Kidney tubule cell (primary cell): ENCODE measurements at regions not wholly inside any gene's neighbourhood (a gene's known extent, or its start where the extent isn't known, plus 50 kb on each side); places are given as distances from the start of the nearest gene placed in this dataset.
"Not testable (repeated sequence)": the region's sequence is repeated elsewhere in the genome, so short reads cannot be mapped to it uniquely, and the experiment has no call there.

Experiments used
- DNase-seq: peaks from one replicate; pipeline ENCODE4 v3.0.0-alpha.2; 2018; ENCODE audit warnings: low spot score

- no peak for DNase-seq
These were observed 107.5 kb upstream of the RBPJ start for GRCh38 chr4:26213317-26213716.

DNA sequence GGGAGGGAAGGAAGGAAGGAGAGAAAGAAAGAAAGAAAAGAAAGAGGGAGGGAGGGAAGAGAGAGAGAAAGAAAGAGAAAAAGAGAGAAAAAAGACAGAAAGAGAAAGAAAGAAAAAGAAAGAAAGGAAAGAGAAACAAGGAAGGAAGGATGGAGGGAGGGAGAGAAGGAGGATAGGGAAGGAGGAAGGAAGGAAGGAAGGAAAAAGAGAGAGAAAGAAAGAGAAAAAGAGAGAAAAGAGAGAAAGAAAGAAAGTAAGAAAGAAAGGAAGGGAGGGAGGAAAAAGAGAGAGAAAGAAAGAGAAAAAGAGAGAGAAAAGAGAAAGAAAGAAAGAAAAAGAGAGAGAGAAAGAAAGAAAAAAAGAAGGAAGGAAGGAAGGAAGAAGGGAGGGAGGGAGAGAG, 105.8 kb upstream of the RBPJ start:
- DNase-seq = no peak

GRCh38 chr4:26215725-26216124, 105.1 kb upstream of the RBPJ start:
- DNase-seq = no peak

DNA sequence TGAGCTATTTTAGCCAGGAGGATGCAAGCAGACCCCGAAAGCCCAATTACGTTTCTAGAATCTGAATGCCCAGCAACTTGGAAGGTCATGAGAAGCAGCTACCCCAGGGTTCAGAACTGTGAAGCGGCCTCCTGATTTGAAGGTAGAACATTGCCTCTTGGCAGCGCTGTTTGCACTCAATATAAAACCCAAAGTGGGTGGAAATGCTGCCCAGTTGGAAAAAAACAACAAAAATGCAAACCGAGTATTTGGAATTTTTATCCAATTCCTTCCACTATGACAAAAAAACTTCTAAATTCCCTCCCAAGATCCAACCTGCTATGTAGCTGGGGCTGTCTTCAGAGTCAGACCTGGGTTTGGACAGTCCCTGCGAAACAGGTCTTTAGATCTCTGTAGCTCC, 103.3 kb upstream of the RBPJ start:
- DNase-seq = no peak

GRCh38 chr4:26217961-26218676, 102.7 kb upstream of the RBPJ start:
- no peak for DNase-seq

DNA sequence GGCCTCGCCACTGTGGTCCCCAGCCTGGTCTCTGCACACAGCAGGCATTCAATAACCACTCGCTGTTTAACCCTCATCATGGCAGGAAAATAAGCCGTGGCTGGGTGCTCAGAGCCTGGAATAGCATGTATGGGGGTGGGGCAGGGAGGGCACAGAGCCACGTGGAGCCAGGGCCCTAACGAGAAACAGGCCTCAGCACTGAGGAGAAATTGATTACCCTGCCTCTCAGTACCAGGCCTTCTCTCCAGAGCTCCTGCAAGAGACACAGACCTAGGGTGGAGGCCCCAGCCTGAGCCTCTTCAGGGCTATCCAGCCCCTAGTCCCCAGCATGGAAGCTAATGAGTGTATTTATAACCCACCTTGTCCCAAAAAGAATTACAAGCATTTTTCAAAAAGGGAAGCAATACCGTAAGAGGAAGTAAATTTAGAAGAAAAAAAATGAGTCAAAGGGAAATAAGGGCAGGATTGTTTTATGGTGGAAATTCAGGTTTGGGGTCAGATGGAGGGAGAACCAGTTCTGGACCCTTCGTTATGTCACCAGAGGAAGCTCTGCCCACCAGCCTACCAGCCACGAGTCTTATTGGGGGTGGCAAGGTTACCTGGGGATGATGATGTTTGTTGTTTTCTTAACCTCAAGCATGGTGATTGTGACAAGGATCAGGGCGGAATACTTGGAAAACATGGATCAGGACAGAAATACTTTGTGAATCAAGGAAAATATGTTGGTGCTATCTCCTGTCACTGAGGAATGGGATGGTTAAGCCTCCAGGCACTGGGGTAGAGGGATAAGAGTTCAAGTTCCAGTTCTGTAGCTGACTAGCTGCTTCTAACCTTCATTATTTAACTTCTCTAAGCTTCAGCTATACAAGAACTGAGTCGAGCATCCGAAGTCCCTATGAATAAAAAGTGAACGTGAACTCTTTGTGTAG, 101.9 kb upstream of the RBPJ start:
- DNase-seq = no peak

DNA sequence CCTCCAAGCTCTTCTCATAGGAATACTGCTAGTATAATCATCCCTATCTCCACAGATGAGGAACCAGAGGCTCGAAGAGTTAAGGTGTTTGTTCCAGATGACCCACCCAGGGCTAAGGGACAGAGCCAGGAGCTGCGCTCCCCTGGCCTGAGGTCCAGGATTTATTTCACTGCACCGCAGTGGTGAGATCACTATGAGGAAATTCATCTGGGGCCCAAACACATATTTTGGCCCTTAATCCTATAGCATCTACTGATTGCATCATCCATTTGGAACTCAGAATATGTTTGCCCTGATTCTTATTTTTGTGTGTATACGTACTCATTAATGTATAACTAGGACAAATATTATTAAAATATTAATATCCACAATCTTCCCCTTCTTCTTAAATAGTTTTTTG, 100.1 kb upstream of the RBPJ start:
- DNase-seq = peak; percentile 72

- peak; percentile 83 for DNase-seq
These were observed 97.7 kb upstream of the RBPJ start for GRCh38 chr4:26223155-26223554.

DNA sequence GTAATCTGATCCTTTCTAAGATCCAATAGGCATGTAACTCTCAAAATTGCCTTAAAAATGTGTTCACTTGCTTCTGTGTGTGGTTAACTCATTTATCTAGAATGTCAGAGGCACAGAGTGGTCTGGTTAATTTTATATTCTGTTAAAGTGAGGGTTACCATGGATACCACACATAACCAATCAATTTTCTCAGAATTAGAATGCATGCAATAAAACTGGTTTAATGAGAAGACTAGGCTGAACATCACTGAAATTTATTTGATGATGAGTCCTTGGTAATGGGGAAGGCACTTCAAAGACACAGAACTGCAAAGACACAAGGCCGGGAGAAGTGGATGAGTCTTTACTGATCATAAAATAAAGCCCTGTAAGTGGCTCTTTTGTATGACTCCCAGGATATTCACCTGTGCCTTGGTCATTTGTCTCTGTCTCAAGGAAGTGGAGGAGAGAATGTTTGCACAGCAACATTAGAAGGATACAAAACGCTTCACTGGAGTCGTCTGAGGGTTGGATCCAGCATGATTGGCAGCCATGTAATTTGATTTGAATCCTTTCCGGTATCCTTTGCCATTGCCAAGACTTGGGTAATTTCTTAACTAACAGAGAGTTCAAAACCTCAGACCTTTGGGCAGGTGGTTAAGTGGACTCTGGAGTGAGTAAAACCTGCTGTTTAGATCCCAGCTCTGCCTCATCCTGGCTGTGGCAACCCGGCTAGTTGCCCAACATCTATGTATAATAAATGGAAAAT, 94.0 kb upstream of the RBPJ start:
- DNase-seq = peak; percentile 88

GRCh38 chr4:26227601-26228229, 93.1 kb upstream of the RBPJ start:
- no peak for DNase-seq

- no peak for DNase-seq
These were observed 91.9 kb upstream of the RBPJ start for GRCh38 chr4:26228883-26229282.

GRCh38 chr4:26229974-26230373, 90.8 kb upstream of the RBPJ start:
- no peak for DNase-seq

GRCh38 chr4:26233350-26233749, 87.5 kb upstream of the RBPJ start:
- no peak for DNase-seq

DNA sequence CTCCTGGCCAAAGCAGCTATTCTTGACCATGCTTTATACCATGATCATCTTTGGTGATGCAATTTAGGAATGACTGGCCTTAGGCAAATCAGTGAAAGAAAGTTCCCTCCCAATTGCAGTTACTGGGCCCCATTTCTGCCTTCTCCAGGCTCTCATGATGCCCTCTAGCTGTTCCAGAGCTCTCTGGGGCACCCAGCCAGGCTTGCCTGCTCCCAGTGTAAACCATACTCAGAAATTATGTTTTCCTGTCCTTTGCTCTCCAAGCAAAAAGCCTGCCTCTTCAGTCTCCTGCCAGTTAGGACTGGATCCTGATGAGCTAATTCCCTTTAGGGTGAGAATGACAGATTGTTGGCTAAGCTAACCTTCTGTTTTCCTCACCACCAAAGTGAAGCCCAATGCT, 85.3 kb upstream of the RBPJ start:
- no peak for DNase-seq

DNA sequence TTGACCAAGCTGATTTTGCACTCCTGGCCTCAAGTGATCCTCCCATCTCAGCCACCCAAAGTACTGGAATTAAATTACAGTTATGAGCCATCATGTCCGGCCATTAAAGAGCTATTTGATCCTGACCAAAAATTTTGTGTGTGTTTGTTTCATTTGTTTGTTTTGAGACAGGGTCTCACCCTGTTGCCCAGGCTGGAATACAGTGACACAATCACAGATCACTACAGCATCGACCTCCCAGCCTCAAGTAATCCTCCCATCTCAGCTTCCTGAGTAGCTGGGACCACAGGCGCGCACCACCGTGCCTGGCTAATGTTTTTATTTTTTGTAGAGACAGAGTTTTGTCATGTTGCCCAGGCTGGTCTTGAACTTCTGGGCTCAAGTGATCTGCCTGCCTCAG, 82.9 kb upstream of the RBPJ start:
- no peak for DNase-seq

DNA sequence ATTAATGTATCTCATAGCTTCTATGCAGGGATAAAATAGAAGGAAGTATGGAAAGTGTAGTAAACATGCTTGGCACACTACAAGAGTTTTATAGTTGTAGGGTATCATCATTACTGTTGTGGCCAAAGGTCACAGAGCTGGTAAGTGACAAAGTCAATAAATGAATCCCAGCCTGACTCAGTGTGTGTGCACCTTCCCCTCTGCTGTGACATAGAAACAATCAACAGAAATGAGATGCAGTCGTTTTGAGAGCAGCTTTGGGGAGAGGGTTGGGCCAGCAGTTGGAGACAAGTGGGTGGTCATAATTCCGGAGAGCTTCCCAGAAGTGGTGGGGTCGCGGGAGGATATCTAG, 82.4 kb upstream of the RBPJ start:
- no peak for DNase-seq

DNA sequence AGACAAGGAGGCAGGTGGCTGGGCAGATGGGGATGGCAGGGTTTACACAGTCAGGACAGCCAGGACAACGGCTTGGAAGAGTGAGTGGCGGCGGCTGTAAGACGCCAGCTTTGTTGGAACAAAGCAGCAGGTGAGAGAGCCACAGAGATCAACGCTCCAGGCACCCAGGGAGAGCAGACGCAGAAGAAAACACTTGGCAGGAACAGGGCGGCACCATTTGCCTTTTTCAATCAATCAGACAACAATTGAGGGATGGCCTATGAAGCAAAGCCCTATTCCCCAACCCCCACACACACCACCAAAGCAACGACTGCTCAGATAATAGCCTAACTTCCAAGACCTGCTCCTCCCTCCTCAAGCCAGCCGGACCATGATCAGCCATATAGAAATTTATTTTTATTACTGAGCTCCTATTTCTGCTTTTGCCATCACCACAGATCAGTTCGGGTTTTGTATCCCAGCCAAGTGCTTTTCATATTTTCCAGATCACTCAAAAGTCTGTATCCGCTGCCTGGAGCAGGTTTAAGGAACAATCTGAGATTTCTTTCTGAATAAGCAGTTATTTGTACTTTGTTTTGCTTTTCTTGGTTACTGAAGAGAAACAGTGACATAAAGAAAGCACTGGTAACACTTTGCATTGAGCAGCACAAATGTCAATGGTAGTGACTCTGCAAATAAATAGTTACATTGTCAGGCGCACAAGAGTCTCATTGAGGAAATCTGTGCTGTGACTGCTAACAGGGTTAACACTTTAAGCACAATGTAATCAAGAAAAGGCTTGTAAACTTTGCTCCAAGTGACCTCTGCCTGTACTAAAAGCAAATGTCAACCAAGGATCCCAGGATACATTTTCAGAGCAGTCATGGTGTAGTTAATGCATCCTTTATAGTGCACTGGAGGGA, 81.8 kb upstream of the RBPJ start:
- no peak for DNase-seq

- no peak for DNase-seq
These were observed 81.0 kb upstream of the RBPJ start for GRCh38 chr4:26239801-26240200.

DNA sequence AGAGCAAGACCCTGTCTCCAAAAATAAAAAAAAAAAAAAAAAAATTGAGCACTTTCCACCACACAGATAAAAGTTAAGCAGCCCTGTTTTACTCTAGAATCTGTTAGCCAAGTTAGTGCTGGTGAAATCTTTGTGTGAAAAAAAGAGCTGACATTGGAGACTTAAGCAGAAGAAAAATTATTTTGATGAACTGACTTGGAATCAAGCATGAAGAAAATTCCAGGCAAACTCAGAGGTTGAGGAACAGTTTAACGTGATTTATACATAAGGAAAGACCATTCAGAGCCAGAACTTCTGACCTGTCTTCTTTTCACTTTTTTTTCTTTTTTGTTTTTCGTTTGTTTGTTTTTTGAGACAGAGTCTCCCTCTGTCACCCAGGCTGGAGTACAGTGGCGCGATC, 79.6 kb upstream of the RBPJ start:
- no peak for DNase-seq

DNA sequence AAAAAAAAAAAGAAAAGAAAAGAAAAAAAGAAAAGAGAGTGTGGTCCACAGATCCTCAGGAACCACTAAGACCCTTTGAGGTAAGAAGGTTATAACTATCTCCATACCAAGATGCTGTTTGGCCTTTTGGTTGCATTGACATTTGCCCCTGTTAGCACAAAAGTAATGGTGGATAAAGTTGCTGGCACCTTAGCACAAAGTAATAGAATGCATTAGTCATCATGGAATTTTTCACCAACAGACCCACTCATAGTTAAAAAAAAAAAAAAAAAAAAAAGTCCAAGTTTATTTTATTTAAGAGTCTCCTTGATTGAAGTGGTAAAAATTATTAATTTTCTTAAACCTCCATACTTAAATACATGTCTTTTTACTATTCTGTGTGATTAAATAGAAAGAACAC, 78.4 kb upstream of the RBPJ start:
- peak; percentile 26 for DNase-seq

GRCh38 chr4:26244138-26244537, 76.7 kb upstream of the RBPJ start:
- not testable (repeated sequence) for DNase-seq
